ENCODE measurements at regions not wholly inside any gene's neighbourhood (a gene's known extent, or its start where the extent isn't known, plus 50 kb on each side); places are given as distances from the start of the nearest gene placed in this dataset.

GRCh38 chr3:90016555-90016954 is 909.1 kb downstream of the EPHA3 start:
- TF ChIP-seq REST (tag by site-specific recombination; IDR thresholded peaks at IDR 0.05): no peak
- TF ChIP-seq ZNF146 (tag by site-specific recombination; IDR thresholded peaks at IDR 0.05): no peak
- TF ChIP-seq INSM2 (tag by site-specific recombination; IDR thresholded peaks at IDR 0.05): no peak
- no peak for TF ChIP-seq PATZ1 (tag by site-specific recombination; IDR thresholded peaks at IDR 0.05)
- no peak for TF ChIP-seq ZNF623 (tag by site-specific recombination; IDR thresholded peaks at IDR 0.05)
- TF ChIP-seq CTCF (tag by site-specific recombination; IDR thresholded peaks at IDR 0.05): no peak
- TF ChIP-seq ZBTB10 (tag by site-specific recombination; IDR thresholded peaks at IDR 0.05): no peak
- TF ChIP-seq PRDM10 (tag by site-specific recombination; IDR thresholded peaks at IDR 0.05): no peak
- no peak for TF ChIP-seq ZNF76 (tag by site-specific recombination; IDR thresholded peaks at IDR 0.05; ENCODE audit: borderline replicate concordance, low read depth)

Data from HEK293 (cell line).